Endodermal cell (in vitro differentiated cells): ENCODE measurements at regions not wholly inside any gene's neighbourhood (a gene's known extent, or its start where the extent isn't known, plus 50 kb on each side); places are given as distances from the start of the nearest gene placed in this dataset.

Source experiments
- DNase-seq: peaks from one replicate; pipeline ENCODE4 v3.0.0-alpha.2; 2017
- H3K27ac ChIP-seq: 2 replicates; pipeline ENCODE4 v1.5.1; 2013; ENCODE audit warnings: mild to moderate bottlenecking, low read depth, low read length, moderate library complexity
- H3K27me3 ChIP-seq: 2 replicates; pipeline ENCODE4 v1.6.1; 2013; ENCODE audit warnings: mild to moderate bottlenecking, low read length, moderate library complexity; ENCODE audit not compliant: insufficient read depth, control insufficient read depth, poor library complexity, severe bottlenecking
- H3K36me3 ChIP-seq: 2 replicates; pipeline ENCODE4 v1.7.0; 2013; ENCODE audit warnings: mild to moderate bottlenecking, low read length, moderate library complexity; ENCODE audit not compliant: control insufficient read depth, insufficient read depth
- H3K4me1 ChIP-seq: one replicate; pipeline ENCODE4 v1.7.0; 2013; ENCODE audit warnings: low read length; ENCODE audit not compliant: control insufficient read depth, insufficient read depth
- H3K4me3 ChIP-seq: 2 replicates; pipeline ENCODE4 v1.5.1; 2013; ENCODE audit warnings: mild to moderate bottlenecking, low read length, moderate library complexity
- H3K9ac ChIP-seq: 2 replicates; pipeline ENCODE4 v1.6.1; 2013; ENCODE audit warnings: mild to moderate bottlenecking, low read length, moderate library complexity; ENCODE audit not compliant: poor library complexity, severe bottlenecking; ENCODE audit errors: extremely low read depth
- H3K9me3 ChIP-seq: 2 replicates; pipeline ENCODE4 v1.6.1; 2013; ENCODE audit warnings: mild to moderate bottlenecking, low read length, moderate library complexity; ENCODE audit not compliant: control insufficient read depth
- H3K27ac Mint-ChIP-seq: 2 replicates; pipeline ENCODE4 v1.8.0; 2020; ENCODE audit warnings: mixed read lengths
- H3K27me3 Mint-ChIP-seq: 2 replicates; pipeline ENCODE4 v1.8.0; 2021; ENCODE audit warnings: mild to moderate bottlenecking, mixed read lengths; ENCODE audit not compliant: insufficient read depth
- H3K36me3 Mint-ChIP-seq: 2 replicates; pipeline ENCODE4 v1.8.0; 2020; ENCODE audit warnings: low read depth, mixed read lengths
- H3K4me1 Mint-ChIP-seq: 2 replicates; pipeline ENCODE4 v1.8.0; 2020; ENCODE audit warnings: mixed read lengths
- H3K4me3 Mint-ChIP-seq: 2 replicates; pipeline ENCODE4 v1.8.0; 2020; ENCODE audit warnings: mild to moderate bottlenecking, moderate library complexity, mixed read lengths
- H3K9me3 Mint-ChIP-seq: 2 replicates; pipeline ENCODE4 v1.8.0; 2020; ENCODE audit warnings: mild to moderate bottlenecking, mixed read lengths
- WGBS, 2 experiments: methylation state at CpG; one replicate each; pipeline versions ENCODE4 v1.1.5 to v1.1.7; 2013; ENCODE audit warnings: missing lambda C conversion rate in 2 of 2, mixed read lengths in 1 of 2; ENCODE audit not compliant: insufficient coverage in 1 of 2, insufficient read length in 1 of 2; 5-methylcytosine and 5-hydroxymethylcytosine counted together
- TF ChIP-seq, protein P1 (sequence below): fragments of 200-600 bp; sonication (generic); conservative IDR thresholded peaks from 2 replicates; pipeline ENCODE4 v1.5.0; 2021; ENCODE audit warnings: antibody characterized with exemption, mild to moderate bottlenecking

DNA sequence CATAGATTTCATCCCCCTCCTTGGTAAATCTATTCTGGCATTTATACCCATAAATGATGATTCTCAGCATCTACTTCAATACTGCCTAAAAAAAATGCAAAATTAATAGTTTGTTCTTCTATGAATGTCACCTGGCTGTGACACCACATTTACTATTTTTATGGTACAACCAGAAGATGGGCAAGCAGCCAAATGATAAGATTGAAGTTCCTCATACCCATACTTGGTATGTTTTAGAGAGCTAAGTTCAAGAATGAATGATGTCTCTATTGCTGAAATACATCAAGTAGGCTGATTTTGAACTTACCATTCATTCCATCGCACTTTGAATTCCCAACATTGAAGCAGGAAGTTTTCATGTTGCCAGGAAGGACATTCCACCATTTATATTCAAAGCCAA is 134.2 kb downstream of the ELAPOR2 start:
- peaks cover 15% of the 10 kb centered on the region for H3K27me3 Mint-ChIP-seq
- no peaks in the 10 kb centered on the region for H3K27me3 ChIP-seq
- H3K36me3 Mint-ChIP-seq = peaks cover 41% of the 10 kb centered on the region
- H3K4me3 Mint-ChIP-seq = no peak overlapping the region
- no peak overlapping the region for H3K4me3 ChIP-seq
- DNase-seq = no peak
- H3K9ac ChIP-seq = no peak overlapping the region
- H3K9me3 Mint-ChIP-seq = no peaks in the 10 kb centered on the region
- TF ChIP-seq, protein P1, sequence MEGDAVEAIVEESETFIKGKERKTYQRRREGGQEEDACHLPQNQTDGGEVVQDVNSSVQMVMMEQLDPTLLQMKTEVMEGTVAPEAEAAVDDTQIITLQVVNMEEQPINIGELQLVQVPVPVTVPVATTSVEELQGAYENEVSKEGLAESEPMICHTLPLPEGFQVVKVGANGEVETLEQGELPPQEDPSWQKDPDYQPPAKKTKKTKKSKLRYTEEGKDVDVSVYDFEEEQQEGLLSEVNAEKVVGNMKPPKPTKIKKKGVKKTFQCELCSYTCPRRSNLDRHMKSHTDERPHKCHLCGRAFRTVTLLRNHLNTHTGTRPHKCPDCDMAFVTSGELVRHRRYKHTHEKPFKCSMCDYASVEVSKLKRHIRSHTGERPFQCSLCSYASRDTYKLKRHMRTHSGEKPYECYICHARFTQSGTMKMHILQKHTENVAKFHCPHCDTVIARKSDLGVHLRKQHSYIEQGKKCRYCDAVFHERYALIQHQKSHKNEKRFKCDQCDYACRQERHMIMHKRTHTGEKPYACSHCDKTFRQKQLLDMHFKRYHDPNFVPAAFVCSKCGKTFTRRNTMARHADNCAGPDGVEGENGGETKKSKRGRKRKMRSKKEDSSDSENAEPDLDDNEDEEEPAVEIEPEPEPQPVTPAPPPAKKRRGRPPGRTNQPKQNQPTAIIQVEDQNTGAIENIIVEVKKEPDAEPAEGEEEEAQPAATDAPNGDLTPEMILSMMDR = no peak
- peaks cover 13% of the 10 kb centered on the region for H3K4me1 Mint-ChIP-seq
- no peak overlapping the region for H3K27ac ChIP-seq
- 97% methylated on average over 1 of the region's 1 CpG; no CpG with 5 or more reads in 1 of the 2 experiments for WGBS, 2 experiments
- no peaks in the 10 kb centered on the region for H3K4me1 ChIP-seq
- H3K9me3 ChIP-seq = no peaks in the 10 kb centered on the region
- H3K36me3 ChIP-seq = peaks cover 60% of the 10 kb centered on the region
- no peak overlapping the region for H3K27ac Mint-ChIP-seq

DNA sequence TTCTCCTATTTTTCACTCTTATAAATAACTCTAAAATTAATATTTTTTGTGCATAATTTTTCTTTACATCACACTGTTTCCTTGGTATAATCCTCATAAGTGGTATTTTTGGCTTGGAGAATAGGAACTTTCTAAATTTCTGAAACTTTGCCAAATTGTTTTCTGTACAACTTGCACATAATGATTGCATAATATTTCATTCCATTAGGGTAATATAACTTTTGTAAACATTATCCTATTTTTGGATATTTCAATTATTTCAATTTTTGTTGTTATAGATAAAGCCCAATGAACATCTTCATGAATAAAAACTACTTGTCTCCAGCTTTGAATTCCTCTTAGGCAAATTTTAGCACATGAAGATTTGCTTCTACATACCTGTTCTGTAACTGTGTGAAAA is 135.9 kb downstream of the ELAPOR2 start:
- Histone ChIP-seq H3K9ac (no peak overlapping the region), H3K4me3 (no peak overlapping the region), H3K27ac (no peak overlapping the region), H3K4me1 (no peaks in the 10 kb centered on the region), H3K27me3 (no peaks in the 10 kb centered on the region), H3K9me3 (no peaks in the 10 kb centered on the region), H3K36me3 (peaks cover 63% of the 10 kb centered on the region)
- Mint-ChIP-seq H3K4me3 (no peak overlapping the region), H3K27ac (no peak overlapping the region), H3K4me1 (peaks cover 6% of the 10 kb centered on the region), H3K27me3 (peaks cover 21% of the 10 kb centered on the region), H3K36me3 (peaks cover 33% of the 10 kb centered on the region), H3K9me3 (no peaks in the 10 kb centered on the region)
- TF ChIP-seq, protein P1 = no peak
- DNase-seq = no peak

DNA sequence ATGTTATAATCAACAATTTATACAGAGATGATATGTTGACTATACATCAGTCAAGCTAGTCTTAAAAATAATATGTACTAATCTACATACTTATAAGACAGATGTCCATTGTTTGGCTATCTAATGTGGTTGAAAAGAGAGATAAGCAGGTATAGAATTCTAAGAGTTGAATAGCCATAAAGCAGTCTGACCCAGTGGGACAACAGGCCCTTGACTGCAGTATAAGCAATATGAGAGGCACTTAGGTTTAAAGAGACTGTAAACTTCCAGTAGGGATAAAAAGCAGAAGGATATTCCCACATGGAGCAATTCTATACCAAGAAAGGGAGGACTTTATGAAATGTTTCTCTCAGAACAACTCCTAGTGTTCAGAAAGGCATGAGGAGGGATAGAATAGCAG is 139.3 kb downstream of the ELAPOR2 start:
- Mint-ChIP-seq H3K4me1 (peaks cover 11% of the 10 kb centered on the region), H3K9me3 (no peaks in the 10 kb centered on the region), H3K4me3 (no peak overlapping the region), H3K27ac (no peak overlapping the region), H3K27me3 (peaks cover 24% of the 10 kb centered on the region), H3K36me3 (peaks cover 41% of the 10 kb centered on the region)
- no peaks in the 10 kb centered on the region for H3K9me3 ChIP-seq
- H3K9ac ChIP-seq = no peak overlapping the region
- no peak overlapping the region for H3K27ac ChIP-seq
- TF ChIP-seq, protein P1 = no peak
- no peaks in the 10 kb centered on the region for H3K4me1 ChIP-seq
- no peak for DNase-seq
- H3K4me3 ChIP-seq = no peak overlapping the region
- H3K27me3 ChIP-seq = no peaks in the 10 kb centered on the region
- H3K36me3 ChIP-seq = peaks cover 77% of the 10 kb centered on the region
